ENCODE measurements at regions not wholly inside any gene's neighbourhood (a gene's known extent, or its start where the extent isn't known, plus 50 kb on each side); places are given as distances from the start of the nearest gene placed in this dataset.

DNA sequence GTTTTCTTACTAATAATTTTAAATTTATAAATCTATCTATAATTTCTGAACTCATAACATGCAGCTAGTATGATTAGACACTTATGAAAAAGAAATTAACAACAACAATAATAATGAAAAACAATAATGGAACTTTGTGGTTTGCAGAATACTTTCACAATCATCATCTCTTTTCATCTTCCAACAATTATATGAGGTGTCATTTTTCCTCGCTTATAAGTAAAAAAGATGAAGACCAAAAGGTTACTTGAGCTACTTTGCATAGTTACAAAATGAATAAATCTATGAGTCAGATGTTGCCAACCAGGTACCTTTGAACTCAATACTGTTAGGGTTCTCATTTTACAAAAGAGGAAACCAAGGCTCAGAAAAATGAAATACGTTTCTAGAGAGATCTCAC is 98.5 kb upstream of the ELOVL6 start:
- intact Hi-C loops (cut with DNase I) = no loop called here
- TF ChIP-seq, protein P1, sequence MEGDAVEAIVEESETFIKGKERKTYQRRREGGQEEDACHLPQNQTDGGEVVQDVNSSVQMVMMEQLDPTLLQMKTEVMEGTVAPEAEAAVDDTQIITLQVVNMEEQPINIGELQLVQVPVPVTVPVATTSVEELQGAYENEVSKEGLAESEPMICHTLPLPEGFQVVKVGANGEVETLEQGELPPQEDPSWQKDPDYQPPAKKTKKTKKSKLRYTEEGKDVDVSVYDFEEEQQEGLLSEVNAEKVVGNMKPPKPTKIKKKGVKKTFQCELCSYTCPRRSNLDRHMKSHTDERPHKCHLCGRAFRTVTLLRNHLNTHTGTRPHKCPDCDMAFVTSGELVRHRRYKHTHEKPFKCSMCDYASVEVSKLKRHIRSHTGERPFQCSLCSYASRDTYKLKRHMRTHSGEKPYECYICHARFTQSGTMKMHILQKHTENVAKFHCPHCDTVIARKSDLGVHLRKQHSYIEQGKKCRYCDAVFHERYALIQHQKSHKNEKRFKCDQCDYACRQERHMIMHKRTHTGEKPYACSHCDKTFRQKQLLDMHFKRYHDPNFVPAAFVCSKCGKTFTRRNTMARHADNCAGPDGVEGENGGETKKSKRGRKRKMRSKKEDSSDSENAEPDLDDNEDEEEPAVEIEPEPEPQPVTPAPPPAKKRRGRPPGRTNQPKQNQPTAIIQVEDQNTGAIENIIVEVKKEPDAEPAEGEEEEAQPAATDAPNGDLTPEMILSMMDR (IDR thresholded peaks at IDR 0.05) = no peak
- TF ChIP-seq POLR2A (IDR thresholded peaks at IDR 0.05) = no peak
- DNase-seq = no peak
- Histone ChIP-seq H3K36me3 (no peaks in the 10 kb centered on the region), H3K27ac (no peak overlapping the region), H3K4me3 (no peak overlapping the region), H3K27me3 (peaks cover 0 to 4% (median 0%) of the 10 kb centered on the region in 9 donors), H3K4me1 (no peaks in the 10 kb centered on the region), H3K9me3 (no peaks in the 10 kb centered on the region)
- WGBS, 4 donors = 73 to 81% (median 76%) methylated on average over 2 of the region's 2 CpGs
- ATAC-seq = no peak

GRCh38 chr4:110294165-110294564 is 95.8 kb upstream of the ELOVL6 start:
- H3K4me3 ChIP-seq = no peak overlapping the region
- 82 to 87% (median 84%) methylated on average over 7 of the region's 7 CpGs for WGBS, 4 donors
- no peak overlapping the region for H3K27ac ChIP-seq
- no peaks in the 10 kb centered on the region for H3K36me3 ChIP-seq
- no peak for TF ChIP-seq POLR2A (IDR thresholded peaks at IDR 0.05)
- TF ChIP-seq, protein P1 (IDR thresholded peaks at IDR 0.05) = no peak
- H3K27me3 ChIP-seq = peaks cover 0 to 4% (median 0%) of the 10 kb centered on the region in 9 donors
- H3K4me1 ChIP-seq = no peaks in the 10 kb centered on the region
- no peaks in the 10 kb centered on the region for H3K9me3 ChIP-seq
- ATAC-seq (no peak), DNase-seq (no peak)
- intact Hi-C loops (cut with DNase I) = no loop called here

- DNase-seq = no peak
- TF ChIP-seq POLR2A (IDR thresholded peaks at IDR 0.05) = no peak
- TF ChIP-seq, protein P1 (IDR thresholded peaks at IDR 0.05) = no peak
- 87 to 91% (median 89%) methylated on average over 22 to 23 of the region's 23 CpGs for WGBS, 4 donors
- Histone ChIP-seq H3K27ac (no peak overlapping the region), H3K36me3 (no peaks in the 10 kb centered on the region), H3K4me3 (no peak overlapping the region), H3K9me3 (no peaks in the 10 kb centered on the region), H3K4me1 (no peaks in the 10 kb centered on the region), H3K27me3 (peaks cover 0 to 4% (median 0%) of the 10 kb centered on the region in 9 donors)
- ATAC-seq = no peak
- intact Hi-C loops (cut with DNase I) = no loop called here
These were observed 94.8 kb upstream of the ELOVL6 start for GRCh38 chr4:110292994-110293744.

DNA sequence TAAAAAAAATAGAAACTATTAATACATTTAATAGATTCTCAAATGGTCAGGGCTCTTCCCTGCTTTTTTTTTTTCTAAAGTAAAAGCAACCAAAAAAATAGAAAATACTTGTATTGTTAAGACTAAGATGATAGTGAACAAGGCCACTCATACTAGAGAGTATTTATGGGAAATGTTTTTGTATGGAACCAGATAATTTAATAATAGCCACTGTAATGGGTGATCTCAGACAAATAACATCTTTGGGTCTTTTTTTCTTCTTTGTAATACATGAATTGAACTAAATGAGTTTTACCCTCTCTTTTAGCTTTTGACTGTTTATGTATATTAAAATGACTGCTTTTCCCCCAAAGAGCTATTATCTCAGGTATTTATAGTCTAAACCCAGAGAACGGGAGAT is 92.1 kb upstream of the ELOVL6 start:
- H3K27me3 ChIP-seq = peaks cover 0 to 3% (median 0%) of the 10 kb centered on the region in 9 donors
- H3K27ac ChIP-seq = no peak overlapping the region
- no peaks in the 10 kb centered on the region for H3K4me1 ChIP-seq
- intact Hi-C loops (cut with DNase I) = no loop called here
- DNase-seq (no peak), ATAC-seq (no peak)
- WGBS, 4 donors = 56 to 69% (median 61%) methylated on average over 1 of the region's 1 CpG
- TF ChIP-seq POLR2A (IDR thresholded peaks at IDR 0.05) = no peak
- TF ChIP-seq, protein P1 (IDR thresholded peaks at IDR 0.05) = no peak
- H3K4me3 ChIP-seq = no peak overlapping the region
- no peaks in the 10 kb centered on the region for H3K9me3 ChIP-seq
- H3K36me3 ChIP-seq = no peaks in the 10 kb centered on the region

Data from heart left ventricle (tissue), 16 donors.